Transverse colon (tissue), 4 donors: ENCODE measurements at regions not wholly inside any gene's neighbourhood (a gene's known extent, or its start where the extent isn't known, plus 50 kb on each side); places are given as distances from the start of the nearest gene placed in this dataset.

Source experiments
- DNase-seq: peaks from one replicate; pipeline ENCODE4 v3.0.0-alpha.2; 2019
- H3K27ac ChIP-seq, 4 donors: fragments of 200-600 bp; sonication (generic); 2 replicates each; pipeline ENCODE4 v1.5.1; 2016 to 2018; ENCODE audit warnings: inconsistent platforms in 4 of 4
- H3K27me3 ChIP-seq: fragments of 200-600 bp; sonication (generic); 2 replicates; pipeline ENCODE4 v1.5.1; 2017; ENCODE audit warnings: inconsistent platforms
- H3K36me3 ChIP-seq, 4 donors: fragments of 200-600 bp; sonication (generic); 2 replicates each; pipeline ENCODE4 v1.5.1; 2017 to 2019; ENCODE audit warnings: inconsistent platforms in 4 of 4
- H3K4me1 ChIP-seq, 4 donors: fragments of 200-600 bp; sonication (generic); 2 replicates each; pipeline ENCODE4 v1.5.1; 2017 to 2020; ENCODE audit warnings: inconsistent platforms in 4 of 4
- H3K4me3 ChIP-seq, 4 donors: fragments of 200-600 bp; sonication (generic); 1 replicate in 1 of 4; 2 replicates in 3 of 4; pipeline versions ENCODE4 v1.5.1 to v1.6.1; 2017 to 2019; ENCODE audit warnings: inconsistent platforms in 4 of 4
- H3K9me3 ChIP-seq, 2 donors: fragments of 200-600 bp; sonication (generic); 2 replicates each; pipeline ENCODE4 v1.5.1; 2017 to 2019; ENCODE audit warnings: inconsistent platforms in 2 of 2
- EP300 ChIP-seq: sonication (generic); formaldehyde crosslinking; IDR thresholded peaks from one replicate; pipeline ENCODE4 v1.6.1; 2017; ENCODE audit warnings: antibody characterized with exemption, low read depth
- POLR2A ChIP-seq: fragments of 450-650 bp; IDR thresholded peaks from one replicate; pipeline ENCODE4 v1.6.1; 2016; ENCODE audit warnings: antibody characterized with exemption, mild to moderate bottlenecking, moderate library complexity
- POLR2AphosphoS5 ChIP-seq, 3 donors: sonication (generic); formaldehyde crosslinking; IDR thresholded peaks; one replicate each; pipeline ENCODE4 v1.6.1; 2016; ENCODE audit warnings: antibody characterized with exemption in 3 of 3
- WGBS, 2 donors: methylation state at CpG; one replicate each; pipeline ENCODE4 v1.1.5; 2018; ENCODE audit warnings: low coverage in 1 of 2; 5-methylcytosine and 5-hydroxymethylcytosine counted together
- in situ Hi-C, 4 donors: fragments of 200-750 bp; cut with MboI; loops; one replicate each; pipeline versions ENCODE4 v1.15.0 to v1.15.1; 2017; ENCODE audit warnings: low sequenced_read_pairs in 3 of 4, low pct_ligation_motif_present in 1 of 4, low pct_unique_long_range_greater_than_20kb in 1 of 4
- intact Hi-C: fragments of 100-400 bp; cut with DNase I; formaldehyde crosslinking; loops from one replicate; pipeline ENCODE4 v1.15.1; 2023; ENCODE audit warnings: low total_unique reads
- TF ChIP-seq, protein P1 (sequence below), 5 experiments: fragments of 200-600 bp in 3 of 5; fragments of 450-650 bp in 2 of 5; sonication (generic) in 3 of 5; IDR thresholded peaks; 1 replicate in 2 of 5; 2 replicates in 3 of 5; pipeline ENCODE4 v1.5.1; 2016 to 2017; ENCODE audit warnings: antibody characterized with exemption in 5 of 5, inconsistent platforms in 3 of 5, mild to moderate bottlenecking in 2 of 5, moderate library complexity in 1 of 5

DNA sequence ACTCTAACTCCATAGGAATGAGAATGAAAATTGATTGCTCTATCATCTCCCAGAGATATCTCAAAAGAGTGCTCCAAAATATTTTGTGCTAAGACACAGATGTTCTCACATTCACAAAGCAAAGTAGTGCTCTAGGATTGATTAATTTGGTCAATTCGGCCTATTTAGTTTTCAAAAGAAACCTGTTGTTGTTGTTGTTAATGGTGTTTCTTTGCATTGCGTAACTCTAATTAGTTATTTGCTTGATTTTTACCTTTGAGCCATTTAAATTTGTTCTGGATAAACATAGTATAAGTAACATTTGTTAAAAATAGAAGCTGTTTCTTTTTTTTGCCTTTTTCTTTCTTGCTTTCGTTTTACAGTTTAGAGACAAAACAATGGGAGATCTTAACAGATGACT is 382.5 kb downstream of the CAAP1 start:
- no peak overlapping the region for H3K27ac ChIP-seq
- TF ChIP-seq EP300 = no peak
- TF ChIP-seq POLR2AphosphoS5 (IDR thresholded peaks at IDR 0.05) = no peak
- no peak for TF ChIP-seq POLR2A
- TF ChIP-seq, protein P1, sequence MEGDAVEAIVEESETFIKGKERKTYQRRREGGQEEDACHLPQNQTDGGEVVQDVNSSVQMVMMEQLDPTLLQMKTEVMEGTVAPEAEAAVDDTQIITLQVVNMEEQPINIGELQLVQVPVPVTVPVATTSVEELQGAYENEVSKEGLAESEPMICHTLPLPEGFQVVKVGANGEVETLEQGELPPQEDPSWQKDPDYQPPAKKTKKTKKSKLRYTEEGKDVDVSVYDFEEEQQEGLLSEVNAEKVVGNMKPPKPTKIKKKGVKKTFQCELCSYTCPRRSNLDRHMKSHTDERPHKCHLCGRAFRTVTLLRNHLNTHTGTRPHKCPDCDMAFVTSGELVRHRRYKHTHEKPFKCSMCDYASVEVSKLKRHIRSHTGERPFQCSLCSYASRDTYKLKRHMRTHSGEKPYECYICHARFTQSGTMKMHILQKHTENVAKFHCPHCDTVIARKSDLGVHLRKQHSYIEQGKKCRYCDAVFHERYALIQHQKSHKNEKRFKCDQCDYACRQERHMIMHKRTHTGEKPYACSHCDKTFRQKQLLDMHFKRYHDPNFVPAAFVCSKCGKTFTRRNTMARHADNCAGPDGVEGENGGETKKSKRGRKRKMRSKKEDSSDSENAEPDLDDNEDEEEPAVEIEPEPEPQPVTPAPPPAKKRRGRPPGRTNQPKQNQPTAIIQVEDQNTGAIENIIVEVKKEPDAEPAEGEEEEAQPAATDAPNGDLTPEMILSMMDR (IDR thresholded peaks at IDR 0.05) = no peak
- 62 to 74% methylated on average over 3 of the region's 3 CpGs for WGBS, 2 donors
- in situ Hi-C loops (no loop called here), intact Hi-C loops (no loop called here)
- H3K27me3 ChIP-seq = no peaks in the 10 kb centered on the region
- no peaks in the 10 kb centered on the region for H3K9me3 ChIP-seq
- H3K4me1 ChIP-seq = no peaks in the 10 kb centered on the region
- H3K4me3 ChIP-seq = no peak overlapping the region
- DNase-seq = no peak
- no peaks in the 10 kb centered on the region for H3K36me3 ChIP-seq

- 82 to 100% methylated on average over 1 to 3 of the region's 3 CpGs for WGBS, 2 donors
- H3K4me1 ChIP-seq = no peaks in the 10 kb centered on the region
- no peaks in the 10 kb centered on the region for H3K27me3 ChIP-seq
- H3K9me3 ChIP-seq = no peaks in the 10 kb centered on the region
- H3K36me3 ChIP-seq = no peaks in the 10 kb centered on the region
- H3K4me3 ChIP-seq = no peak overlapping the region
- in situ Hi-C loops = no loop called here
- H3K27ac ChIP-seq = no peak overlapping the region
- intact Hi-C loops = no loop called here
- no peak for TF ChIP-seq EP300
- TF ChIP-seq, protein P1 (IDR thresholded peaks at IDR 0.05) = no peak
- no peak for TF ChIP-seq POLR2A
- DNase-seq = no peak
These were observed 383.7 kb downstream of the CAAP1 start for GRCh38 chr9:26508897-26509296.

DNA sequence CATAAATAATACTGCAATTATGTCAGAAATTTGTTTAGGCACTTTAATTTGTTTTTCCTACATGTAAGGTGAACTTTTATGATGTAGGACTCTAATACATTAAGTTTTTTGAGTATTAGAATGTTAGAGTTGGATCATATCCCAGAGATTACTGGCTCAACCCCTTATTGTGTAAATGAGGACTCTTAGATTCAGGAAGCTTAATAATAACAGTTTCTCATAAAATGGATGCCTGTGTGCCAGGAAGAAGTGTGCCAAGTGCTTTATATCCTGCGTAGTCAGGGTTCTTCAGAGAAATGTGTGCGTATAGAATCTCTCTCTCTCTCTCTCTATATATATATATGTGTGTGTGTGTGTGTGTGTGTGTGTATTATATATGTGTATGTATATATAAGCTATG is 388.5 kb downstream of the CAAP1 start:
- Histone ChIP-seq H3K4me3 (no peak overlapping the region), H3K27ac (no peak overlapping the region), H3K27me3 (no peaks in the 10 kb centered on the region), H3K4me1 (no peaks in the 10 kb centered on the region), H3K9me3 (no peaks in the 10 kb centered on the region), H3K36me3 (no peaks in the 10 kb centered on the region)
- intact Hi-C loops = no loop called here
- no peak for DNase-seq
- 29 to 49% methylated on average over 2 of the region's 2 CpGs for WGBS, 2 donors
- in situ Hi-C loops = no loop called here
- TF ChIP-seq POLR2A (no peak), POLR2AphosphoS5 (IDR thresholded peaks at IDR 0.05) (no peak), EP300 (no peak)
- TF ChIP-seq, protein P1 (IDR thresholded peaks at IDR 0.05) = no peak

DNA sequence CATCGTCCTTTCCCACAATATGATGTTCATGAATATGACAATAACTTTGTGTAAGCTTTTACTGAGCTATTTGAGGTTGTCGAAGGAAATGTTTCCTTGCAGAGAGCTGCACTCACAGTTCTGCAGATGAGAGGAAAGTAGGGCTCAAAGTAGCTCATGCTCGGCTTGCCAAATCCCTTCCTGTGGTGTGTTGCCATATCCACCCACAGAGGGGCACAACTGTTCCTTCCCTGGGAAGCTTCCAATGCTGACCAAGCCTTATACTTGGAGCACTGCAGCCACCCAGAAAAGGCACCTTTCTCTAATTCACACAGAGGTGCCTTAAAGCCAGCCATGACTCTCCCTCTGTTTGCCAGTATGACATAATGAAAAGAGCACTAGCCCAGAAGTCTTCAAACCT is 390.3 kb downstream of the CAAP1 start:
- Histone ChIP-seq H3K4me1 (no peaks in the 10 kb centered on the region), H3K4me3 (no peak overlapping the region), H3K27me3 (no peaks in the 10 kb centered on the region), H3K36me3 (no peaks in the 10 kb centered on the region), H3K9me3 (peaks cover 0 to 4% of the 10 kb centered on the region in 2 donors), H3K27ac (no peak overlapping the region)
- TF ChIP-seq EP300 = no peak
- TF ChIP-seq POLR2A = no peak
- TF ChIP-seq, protein P1 (IDR thresholded peaks at IDR 0.05) = no peak
- no peak for TF ChIP-seq POLR2AphosphoS5 (IDR thresholded peaks at IDR 0.05)
- WGBS, 2 donors = 72 to 89% methylated on average over 2 to 3 of the region's 3 CpGs
- no peak for DNase-seq
- intact Hi-C loops (no loop called here), in situ Hi-C loops (no loop called here)
